ENCODE measurements at regions not wholly inside any gene's neighbourhood (a gene's known extent, or its start where the extent isn't known, plus 50 kb on each side); places are given as distances from the start of the nearest gene placed in this dataset.

DNA sequence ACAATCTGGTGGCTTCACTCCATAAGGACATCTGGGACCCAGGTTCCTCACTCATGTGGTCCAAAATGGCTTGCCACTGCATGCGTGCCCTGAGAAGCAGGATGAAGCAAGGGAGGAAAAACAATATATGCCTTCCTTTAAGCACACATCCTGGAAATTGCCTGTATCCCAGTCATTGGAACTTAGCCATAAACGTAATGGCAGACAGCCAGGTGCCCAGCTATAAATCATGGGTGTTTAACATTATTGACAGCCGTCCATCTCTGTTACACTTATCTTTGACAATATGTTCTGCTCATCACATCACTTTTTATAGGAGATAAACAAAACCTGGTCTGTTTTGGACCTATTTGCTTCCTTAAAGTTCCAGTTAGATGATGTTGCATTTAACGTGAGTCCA lies 181.0 kb downstream of the AASDH start:
- TF ChIP-seq, protein P1, sequence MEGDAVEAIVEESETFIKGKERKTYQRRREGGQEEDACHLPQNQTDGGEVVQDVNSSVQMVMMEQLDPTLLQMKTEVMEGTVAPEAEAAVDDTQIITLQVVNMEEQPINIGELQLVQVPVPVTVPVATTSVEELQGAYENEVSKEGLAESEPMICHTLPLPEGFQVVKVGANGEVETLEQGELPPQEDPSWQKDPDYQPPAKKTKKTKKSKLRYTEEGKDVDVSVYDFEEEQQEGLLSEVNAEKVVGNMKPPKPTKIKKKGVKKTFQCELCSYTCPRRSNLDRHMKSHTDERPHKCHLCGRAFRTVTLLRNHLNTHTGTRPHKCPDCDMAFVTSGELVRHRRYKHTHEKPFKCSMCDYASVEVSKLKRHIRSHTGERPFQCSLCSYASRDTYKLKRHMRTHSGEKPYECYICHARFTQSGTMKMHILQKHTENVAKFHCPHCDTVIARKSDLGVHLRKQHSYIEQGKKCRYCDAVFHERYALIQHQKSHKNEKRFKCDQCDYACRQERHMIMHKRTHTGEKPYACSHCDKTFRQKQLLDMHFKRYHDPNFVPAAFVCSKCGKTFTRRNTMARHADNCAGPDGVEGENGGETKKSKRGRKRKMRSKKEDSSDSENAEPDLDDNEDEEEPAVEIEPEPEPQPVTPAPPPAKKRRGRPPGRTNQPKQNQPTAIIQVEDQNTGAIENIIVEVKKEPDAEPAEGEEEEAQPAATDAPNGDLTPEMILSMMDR (IDR thresholded peaks at IDR 0.05; ENCODE audit: insufficient read depth, low read length, severe bottlenecking): no peak
- H3K4me3 ChIP-seq (ENCODE audit: low read depth, low read length): no peak overlapping the region
- no peaks in the 10 kb centered on the region for H3K27me3 ChIP-seq (ENCODE audit: control insufficient read depth, insufficient read depth, low read length)
- FAIRE-seq (no peak), DNase-seq (ENCODE audit: low read depth) (no peak)
- H3K36me3 ChIP-seq (ENCODE audit: control insufficient read depth, insufficient read depth, low read length): no peaks in the 10 kb centered on the region

DNA sequence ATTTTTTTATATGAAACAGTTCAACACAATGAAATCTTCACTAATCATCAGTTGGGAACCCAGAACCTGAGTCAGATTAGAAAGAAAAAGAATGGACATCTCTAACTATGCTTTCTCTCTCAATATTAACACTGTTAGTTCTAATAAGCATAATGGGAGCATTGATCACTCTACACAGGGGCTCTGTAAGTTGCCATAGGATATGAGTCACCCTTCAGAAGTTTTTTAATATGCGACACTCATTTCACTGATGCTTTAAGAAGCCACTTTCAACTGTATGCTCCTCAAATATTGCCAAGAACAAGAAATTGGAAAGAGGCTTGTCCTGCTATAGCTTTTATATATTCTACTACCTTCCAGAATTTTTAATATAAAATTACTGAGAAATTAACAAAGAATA lies 187.0 kb downstream of the AASDH start:
- no peaks in the 10 kb centered on the region for H3K36me3 ChIP-seq (ENCODE audit: control insufficient read depth, insufficient read depth, low read length)
- FAIRE-seq: no peak
- H3K27me3 ChIP-seq (ENCODE audit: control insufficient read depth, insufficient read depth, low read length): no peaks in the 10 kb centered on the region
- DNase-seq (ENCODE audit: low read depth): no peak
- TF ChIP-seq, protein P1 (IDR thresholded peaks at IDR 0.05; ENCODE audit: insufficient read depth, low read length, severe bottlenecking): no peak
- H3K4me3 ChIP-seq (ENCODE audit: low read depth, low read length): no peak overlapping the region

DNA sequence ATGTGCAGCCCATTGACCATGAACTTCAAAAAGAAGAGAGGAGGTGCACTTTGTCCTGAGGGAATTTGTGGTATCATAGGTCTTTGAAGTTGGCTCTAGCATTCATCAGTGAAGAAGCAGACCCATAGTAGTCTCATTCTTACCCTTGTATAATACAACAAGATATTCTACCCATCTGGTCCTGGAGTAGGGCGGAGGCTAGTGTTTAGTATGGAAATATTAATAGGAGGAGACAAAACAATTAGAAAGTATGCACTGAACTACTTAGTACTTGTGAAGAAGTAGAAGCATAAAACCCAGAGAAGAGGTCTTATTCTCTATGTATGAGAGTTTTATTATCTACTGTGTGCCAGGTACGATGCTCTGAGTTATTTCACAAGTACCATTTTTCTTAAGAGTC lies 189.0 kb downstream of the AASDH start:
- Histone ChIP-seq H3K36me3 (ENCODE audit: control insufficient read depth, insufficient read depth, low read length) (no peaks in the 10 kb centered on the region), H3K4me3 (ENCODE audit: low read depth, low read length) (no peak overlapping the region), H3K27me3 (ENCODE audit: control insufficient read depth, insufficient read depth, low read length) (no peaks in the 10 kb centered on the region)
- TF ChIP-seq, protein P1 (IDR thresholded peaks at IDR 0.05; ENCODE audit: insufficient read depth, low read length, severe bottlenecking): no peak
- no peak for DNase-seq (ENCODE audit: low read depth)
- no peak for FAIRE-seq

DNA sequence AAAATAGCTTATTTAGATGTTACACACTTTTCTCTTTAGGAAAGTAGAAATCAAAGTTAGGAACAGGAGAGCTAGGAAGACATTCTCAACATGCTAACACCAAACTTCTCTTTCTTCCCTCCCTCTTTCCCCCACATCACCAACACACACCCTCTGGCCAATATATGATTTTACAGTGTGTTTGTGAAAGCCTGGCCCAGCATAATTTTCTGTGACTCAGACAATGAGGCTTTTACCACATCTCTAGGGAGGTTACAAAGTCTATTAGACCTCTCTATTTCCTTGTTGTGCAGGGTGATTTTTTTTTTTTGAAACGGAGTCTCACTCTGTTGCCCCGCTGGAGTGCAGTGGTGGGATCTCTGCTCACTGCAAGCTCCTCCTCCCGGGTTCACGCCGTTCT lies 189.9 kb downstream of the AASDH start:
- H3K4me3 ChIP-seq (ENCODE audit: low read depth, low read length): no peak overlapping the region
- no peaks in the 10 kb centered on the region for H3K27me3 ChIP-seq (ENCODE audit: control insufficient read depth, insufficient read depth, low read length)
- H3K36me3 ChIP-seq (ENCODE audit: control insufficient read depth, insufficient read depth, low read length): no peaks in the 10 kb centered on the region
- FAIRE-seq (no peak), DNase-seq (ENCODE audit: low read depth) (no peak)
- TF ChIP-seq, protein P1 (IDR thresholded peaks at IDR 0.05; ENCODE audit: insufficient read depth, low read length, severe bottlenecking): no peak

DNA sequence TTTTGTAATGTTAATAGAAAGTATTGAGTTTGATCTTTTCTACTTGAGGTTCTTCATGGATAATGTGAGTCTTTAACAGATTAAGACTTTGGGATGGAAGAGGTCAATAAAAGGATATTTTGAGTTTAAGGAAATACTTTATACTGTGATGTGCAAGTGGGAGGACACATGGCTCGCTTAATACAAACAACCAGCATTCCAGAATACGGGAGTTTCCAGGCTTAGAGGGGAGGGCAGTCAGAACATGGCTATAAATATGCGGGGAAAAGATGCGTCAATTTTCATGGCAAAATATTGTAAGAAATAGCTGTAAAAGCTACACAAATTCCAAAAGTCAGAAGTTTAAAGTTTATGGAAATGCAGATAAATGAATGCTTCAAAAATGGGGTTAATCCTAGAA lies 192.3 kb downstream of the AASDH start:
- no peaks in the 10 kb centered on the region for H3K36me3 ChIP-seq (ENCODE audit: control insufficient read depth, insufficient read depth, low read length)
- no peaks in the 10 kb centered on the region for H3K27me3 ChIP-seq (ENCODE audit: control insufficient read depth, insufficient read depth, low read length)
- no peak overlapping the region for H3K4me3 ChIP-seq (ENCODE audit: low read depth, low read length)
- TF ChIP-seq, protein P1 (IDR thresholded peaks at IDR 0.05; ENCODE audit: insufficient read depth, low read length, severe bottlenecking): no peak
- DNase-seq (ENCODE audit: low read depth): no peak
- FAIRE-seq: no peak

DNA sequence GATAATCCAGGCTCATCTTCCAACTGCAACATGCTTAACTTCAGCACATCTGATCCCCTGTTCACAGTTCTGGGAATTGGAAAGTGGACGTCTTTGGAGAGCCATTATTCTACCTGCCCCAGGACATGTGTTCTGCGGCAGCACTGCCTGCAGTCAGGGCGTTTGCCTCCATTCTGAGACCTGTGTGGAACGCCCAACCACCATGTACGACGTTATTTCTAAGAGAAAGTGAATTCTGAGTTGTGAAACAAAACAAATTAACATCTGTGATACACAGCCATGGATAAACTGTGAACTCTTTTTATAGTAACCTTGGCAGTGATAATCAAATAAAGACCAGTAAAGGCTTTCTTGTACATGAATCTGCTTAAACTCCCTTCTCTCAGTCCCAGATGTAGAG lies 195.8 kb downstream of the AASDH start:
- Histone ChIP-seq H3K36me3 (ENCODE audit: control insufficient read depth, insufficient read depth, low read length) (no peaks in the 10 kb centered on the region), H3K27me3 (ENCODE audit: control insufficient read depth, insufficient read depth, low read length) (no peaks in the 10 kb centered on the region), H3K4me3 (ENCODE audit: low read depth, low read length) (no peak overlapping the region)
- no peak for DNase-seq (ENCODE audit: low read depth)
- TF ChIP-seq, protein P1 (IDR thresholded peaks at IDR 0.05; ENCODE audit: insufficient read depth, low read length, severe bottlenecking): no peak
- FAIRE-seq: no peak
